GM12872 (cell line): ENCODE measurements at regions not wholly inside any gene's neighbourhood (a gene's known extent, or its start where the extent isn't known, plus 50 kb on each side); places are given as distances from the start of the nearest gene placed in this dataset.

ENCODE experiments used
- TF ChIP-seq, protein P1 (sequence below): IDR thresholded peaks from 3 replicates; pipeline ENCODE4 v1.5.1; 2011; ENCODE audit warnings: low read depth, mild to moderate bottlenecking, low read length, moderate library complexity; ENCODE audit not compliant: insufficient read depth

DNA sequence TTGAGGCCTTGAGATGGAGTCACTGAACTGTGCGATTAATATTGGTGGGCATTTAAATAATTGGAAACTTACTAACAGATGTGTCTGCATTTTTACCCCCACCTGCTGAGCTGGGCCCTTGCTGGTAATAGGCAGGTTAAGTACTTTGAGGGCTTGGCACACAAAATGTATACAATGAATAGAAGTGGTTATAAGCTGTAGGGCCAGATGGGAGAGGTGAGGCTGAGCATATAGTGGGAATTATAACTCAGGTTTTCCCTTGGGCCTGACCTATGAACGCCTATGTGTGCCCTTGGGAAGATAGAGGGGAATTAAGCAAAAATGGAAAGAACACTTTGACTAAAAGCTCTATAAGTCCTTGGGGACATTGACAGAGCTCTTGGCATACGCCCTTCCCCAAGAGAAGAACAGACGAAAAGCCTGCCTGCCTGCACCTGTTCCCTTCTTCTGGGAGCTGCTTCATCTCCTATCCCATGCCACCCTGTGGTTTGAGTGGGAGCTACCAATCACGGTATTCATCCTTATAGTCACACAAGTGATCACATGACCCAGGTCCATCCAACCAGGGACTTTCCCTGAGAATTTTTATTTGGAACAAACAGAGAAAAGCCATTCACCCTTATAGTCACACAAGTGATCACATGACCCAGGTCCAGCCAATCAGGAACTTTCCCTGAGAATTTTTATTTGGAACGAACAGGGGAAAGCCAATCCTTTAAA is 260.7 kb upstream of the CSF3R start:
- TF ChIP-seq, protein P1, sequence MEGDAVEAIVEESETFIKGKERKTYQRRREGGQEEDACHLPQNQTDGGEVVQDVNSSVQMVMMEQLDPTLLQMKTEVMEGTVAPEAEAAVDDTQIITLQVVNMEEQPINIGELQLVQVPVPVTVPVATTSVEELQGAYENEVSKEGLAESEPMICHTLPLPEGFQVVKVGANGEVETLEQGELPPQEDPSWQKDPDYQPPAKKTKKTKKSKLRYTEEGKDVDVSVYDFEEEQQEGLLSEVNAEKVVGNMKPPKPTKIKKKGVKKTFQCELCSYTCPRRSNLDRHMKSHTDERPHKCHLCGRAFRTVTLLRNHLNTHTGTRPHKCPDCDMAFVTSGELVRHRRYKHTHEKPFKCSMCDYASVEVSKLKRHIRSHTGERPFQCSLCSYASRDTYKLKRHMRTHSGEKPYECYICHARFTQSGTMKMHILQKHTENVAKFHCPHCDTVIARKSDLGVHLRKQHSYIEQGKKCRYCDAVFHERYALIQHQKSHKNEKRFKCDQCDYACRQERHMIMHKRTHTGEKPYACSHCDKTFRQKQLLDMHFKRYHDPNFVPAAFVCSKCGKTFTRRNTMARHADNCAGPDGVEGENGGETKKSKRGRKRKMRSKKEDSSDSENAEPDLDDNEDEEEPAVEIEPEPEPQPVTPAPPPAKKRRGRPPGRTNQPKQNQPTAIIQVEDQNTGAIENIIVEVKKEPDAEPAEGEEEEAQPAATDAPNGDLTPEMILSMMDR: no peak

DNA sequence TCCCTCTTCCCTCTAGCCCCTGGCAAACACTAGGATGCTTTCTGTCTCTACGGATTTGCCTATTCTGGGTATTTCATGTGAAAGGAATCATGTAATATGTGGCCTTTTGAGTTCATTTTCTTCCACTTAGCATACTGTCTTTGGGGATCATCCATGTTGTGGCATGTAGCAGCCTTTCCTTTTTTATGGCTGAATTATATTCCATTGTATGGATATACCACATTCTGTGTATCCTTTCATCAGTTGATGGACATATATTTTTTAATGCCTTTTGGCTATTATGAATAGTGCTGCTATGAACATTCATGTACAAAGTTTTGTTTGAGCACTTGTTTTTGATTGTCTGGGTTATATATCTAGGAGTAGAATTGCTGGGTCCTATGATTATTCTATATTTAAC is 258.4 kb upstream of the CSF3R start:
- TF ChIP-seq, protein P1: no peak

DNA sequence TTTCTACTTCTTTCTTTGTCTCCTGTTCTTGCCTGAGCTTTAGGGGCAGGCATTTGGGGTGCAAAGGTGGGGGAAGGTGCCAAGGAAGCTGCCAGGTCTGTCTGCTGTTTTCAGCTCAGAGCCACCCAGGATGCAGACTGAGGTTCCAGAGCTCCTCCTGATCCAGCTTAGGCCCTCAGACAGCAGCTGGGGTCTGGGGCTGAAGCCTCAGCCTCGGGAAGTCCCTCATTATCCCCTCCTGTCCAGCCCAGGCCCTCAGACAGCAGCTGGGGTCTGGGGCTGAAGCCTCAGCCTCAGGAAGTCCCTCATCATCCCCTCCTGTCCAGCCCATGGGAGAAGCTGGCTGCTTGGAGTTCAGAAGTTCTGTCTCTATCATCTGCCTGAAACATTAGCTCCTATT is 257.7 kb upstream of the CSF3R start:
- TF ChIP-seq, protein P1: no peak

DNA sequence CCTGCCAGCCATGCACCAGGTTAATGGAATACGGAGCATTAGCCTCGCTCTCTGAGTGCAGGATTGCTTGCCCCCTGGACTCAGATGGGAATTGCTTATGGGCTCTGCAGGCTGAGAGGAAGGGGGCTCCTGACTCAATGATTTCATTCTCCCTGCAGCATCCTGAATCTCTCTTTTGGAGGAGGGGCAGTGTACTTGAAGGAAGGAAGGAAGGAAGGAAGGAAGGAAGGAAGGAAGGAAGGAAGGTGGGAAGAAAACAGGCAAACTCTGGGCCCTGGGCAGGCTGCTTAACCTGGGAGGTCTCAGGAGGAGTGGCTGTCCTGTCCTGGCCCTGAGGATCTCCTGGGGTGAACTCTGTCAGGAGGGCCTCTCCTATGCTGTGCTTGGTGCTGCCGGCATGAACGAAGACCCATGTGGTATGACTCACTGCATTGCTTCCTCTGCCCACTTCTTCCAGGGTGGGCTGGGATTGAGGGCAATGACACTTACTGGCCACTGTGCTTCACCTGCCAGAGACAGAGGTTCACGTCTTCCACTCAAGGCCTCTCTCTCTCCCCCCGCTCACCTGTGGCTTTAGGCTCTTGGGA is 257.1 kb upstream of the CSF3R start:
- TF ChIP-seq, protein P1: no peak

DNA sequence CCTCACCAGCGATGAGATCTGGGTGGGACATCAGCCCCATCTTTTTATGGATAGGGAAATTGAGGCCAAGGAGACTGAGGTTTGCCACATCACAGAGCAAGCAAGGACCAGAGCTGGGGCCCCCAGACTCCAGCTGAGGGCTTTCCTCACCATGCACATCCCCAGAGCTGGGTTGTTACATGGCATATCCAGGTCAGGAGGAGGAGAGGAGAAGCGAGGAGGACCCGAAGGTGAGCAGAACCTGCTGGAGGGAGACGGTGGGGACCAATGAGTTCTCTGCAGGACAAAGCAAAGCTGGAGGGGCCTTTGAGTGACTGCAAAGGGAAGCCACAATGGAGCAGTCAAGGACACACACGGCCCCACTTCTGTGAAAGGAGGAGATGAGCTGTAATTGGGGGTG is 255.5 kb upstream of the CSF3R start:
- TF ChIP-seq, protein P1: no peak

DNA sequence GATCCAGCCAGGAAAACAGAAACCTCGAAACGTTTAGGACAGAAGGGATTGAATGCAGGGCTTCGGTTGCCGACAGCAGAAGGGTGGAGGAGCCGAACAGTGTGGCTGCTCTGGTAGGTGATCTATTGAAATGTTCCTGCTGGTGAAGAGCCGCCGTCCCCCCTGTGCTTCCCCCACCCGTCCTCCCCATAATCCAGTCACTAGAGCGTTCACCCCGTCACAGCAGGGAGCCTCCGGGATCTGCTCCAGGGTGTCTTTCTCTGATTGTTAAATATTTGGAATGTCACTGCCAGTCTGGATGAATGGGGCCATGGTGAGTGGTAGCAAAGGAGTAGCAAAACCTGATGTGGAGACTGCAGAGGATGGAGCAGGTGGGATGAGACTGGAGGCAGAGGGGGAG is 255.1 kb upstream of the CSF3R start:
- TF ChIP-seq, protein P1: no peak

DNA sequence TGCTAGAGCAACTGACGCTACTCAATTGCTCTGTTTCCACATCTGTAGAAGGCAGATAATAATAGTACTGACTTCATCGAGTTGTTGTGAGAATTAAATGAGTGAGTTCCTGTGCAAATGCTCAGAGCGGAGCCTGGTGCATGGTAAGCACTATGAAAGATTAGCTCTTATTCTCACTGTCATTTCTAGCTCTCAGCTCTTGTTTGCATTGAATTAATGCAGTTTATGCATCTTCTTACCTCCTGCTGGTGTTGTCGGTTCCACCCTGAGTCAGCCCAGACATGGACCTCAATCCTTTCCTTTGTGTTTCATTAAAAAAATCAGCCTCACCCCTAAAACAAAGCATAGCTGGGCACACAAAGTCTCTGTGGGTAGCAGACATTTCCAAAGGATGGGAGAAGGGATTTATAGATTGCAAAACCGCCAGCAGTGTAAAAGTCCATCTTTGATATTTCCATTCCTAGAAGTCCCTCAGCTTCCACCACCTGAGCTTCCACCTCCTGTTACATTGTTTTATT is 254.4 kb upstream of the CSF3R start:
- TF ChIP-seq, protein P1: no peak
